ENCODE measurements at regions not wholly inside any gene's neighbourhood (a gene's known extent, or its start where the extent isn't known, plus 50 kb on each side); places are given as distances from the start of the nearest gene placed in this dataset.

- no peaks in the 10 kb centered on the region for H3K79me2 ChIP-seq (ENCODE audit: control insufficient read depth, insufficient read depth, low read length)
- ChIA-PET CTCF (interaction anchor here (2.1 kb wide), 1 partner anchor 42 kb away, joined by 5 read pairs; no protein-coding TSS in a partner anchor), POLR2A (no interaction called here)
- no peak for ATAC-seq (ENCODE audit: low read depth)
- no peak overlapping the region for H3K27ac ChIP-seq (ENCODE audit: low read length in 2 of 2)
- H3K4me3 ChIP-seq (ENCODE audit: control extremely low read depth in 1 of 5, extremely low read depth in 1 of 5, insufficient read depth in 1 of 5, low read depth in 2 of 5, low read length in 4 of 5) = no peak overlapping the region
- Mint-ChIP-seq H3K27ac (no peak overlapping the region), H3K9me3 (ENCODE audit: insufficient read depth) (no peaks in the 10 kb centered on the region), H3K4me1 (no peaks in the 10 kb centered on the region), H3K4me3 (no peak overlapping the region), H3K27me3 (peaks cover 18% of the 10 kb centered on the region)
- peaks cover 0 to 7% (median 0%) of the 10 kb centered on the region in 3 donors for H3K9me3 ChIP-seq (ENCODE audit: control extremely low read depth in 1 of 3, control insufficient read depth in 2 of 3, insufficient read depth in 1 of 3, low read length in 2 of 3)
- H3K27me3 ChIP-seq (replicated peaks in 1 of 4; ENCODE audit: control extremely low read depth in 1 of 4, control insufficient read depth in 3 of 4, insufficient read depth in 4 of 4, low read length in 3 of 4) = peaks cover 0 to 7% (median 0%) of the 10 kb centered on the region in 4 experiments
- no peaks in the 10 kb centered on the region for H3K4me1 ChIP-seq (ENCODE audit: control insufficient read depth in 2 of 2, insufficient read depth in 2 of 2, low read length in 2 of 2)
- WGBS (ENCODE audit: insufficient coverage) = 32% methylated on average over 3 of the region's 7 CpGs
- H3K4me2 ChIP-seq (replicated peaks; ENCODE audit: low read depth, low read length, poor library complexity, severe bottlenecking) = no peak overlapping the region
- no peak overlapping the region for H3K9ac ChIP-seq (ENCODE audit: low read length)
- DNase-seq = no peak
- no peaks in the 10 kb centered on the region for H3K36me3 ChIP-seq (replicated peaks in 1 of 2; ENCODE audit: control extremely low read depth in 1 of 2, control insufficient read depth in 1 of 2, extremely low read depth in 1 of 2, insufficient read depth in 2 of 2, low read length in 1 of 2)
- H2AFZ ChIP-seq (ENCODE audit: insufficient read depth, low read depth, low read length, poor library complexity, severe bottlenecking) = no peak overlapping the region
- TF ChIP-seq CTCF (IDR thresholded peaks at IDR 0.05) (no peak), EZH2 (IDR thresholded peaks at IDR 0.05; ENCODE audit: borderline replicate concordance, insufficient read depth, low read depth, low read length, poor library complexity, severe bottlenecking) (no peak)
- intact Hi-C loops (cut with micrococcal nuclease) = no loop called here
- H4K20me1 ChIP-seq (ENCODE audit: control insufficient read depth, insufficient read depth, low read length, poor library complexity, severe bottlenecking) = no peaks in the 10 kb centered on the region
Observed at GRCh38 chr10:47090903-47091302, 179.7 kb downstream of the PTPN20 start.

GRCh38 chr10:47091421-47091820 is 180.2 kb downstream of the PTPN20 start:
- peaks cover 21% of the 10 kb centered on the region for H3K27me3 Mint-ChIP-seq
- H3K36me3 ChIP-seq (replicated peaks in 1 of 2; ENCODE audit: control extremely low read depth in 1 of 2, control insufficient read depth in 1 of 2, extremely low read depth in 1 of 2, insufficient read depth in 2 of 2, low read length in 1 of 2) = no peaks in the 10 kb centered on the region
- H3K4me2 ChIP-seq (replicated peaks; ENCODE audit: low read depth, low read length, poor library complexity, severe bottlenecking) = no peak overlapping the region
- H4K20me1 ChIP-seq (ENCODE audit: control insufficient read depth, insufficient read depth, low read length, poor library complexity, severe bottlenecking) = no peaks in the 10 kb centered on the region
- no peaks in the 10 kb centered on the region for H3K4me1 Mint-ChIP-seq
- H3K9ac ChIP-seq (ENCODE audit: low read length) = no peak overlapping the region
- no peaks in the 10 kb centered on the region for H3K4me1 ChIP-seq (ENCODE audit: control insufficient read depth in 2 of 2, insufficient read depth in 2 of 2, low read length in 2 of 2)
- ATAC-seq (ENCODE audit: low read depth) (no peak), DNase-seq (no peak)
- ChIA-PET CTCF (interaction anchor here (2.1 kb wide), 1 partner anchor 42 kb away, joined by 5 read pairs; no protein-coding TSS in a partner anchor), POLR2A (no interaction called here)
- TF ChIP-seq CTCF (IDR thresholded peaks at IDR 0.05) (no peak), EZH2 (IDR thresholded peaks at IDR 0.05; ENCODE audit: borderline replicate concordance, insufficient read depth, low read depth, low read length, poor library complexity, severe bottlenecking) (no peak)
- intact Hi-C loops (cut with micrococcal nuclease) = no loop called here
- H3K4me3 Mint-ChIP-seq = no peak overlapping the region
- no peak overlapping the region for H2AFZ ChIP-seq (ENCODE audit: insufficient read depth, low read depth, low read length, poor library complexity, severe bottlenecking)
- H3K9me3 Mint-ChIP-seq (ENCODE audit: insufficient read depth) = no peaks in the 10 kb centered on the region
- no peak overlapping the region for H3K27ac Mint-ChIP-seq
- no peak overlapping the region for H3K27ac ChIP-seq (ENCODE audit: low read length in 2 of 2)
- no peaks in the 10 kb centered on the region for H3K79me2 ChIP-seq (ENCODE audit: control insufficient read depth, insufficient read depth, low read length)
- peaks cover 0 to 7% (median 0%) of the 10 kb centered on the region in 3 donors for H3K9me3 ChIP-seq (ENCODE audit: control extremely low read depth in 1 of 3, control insufficient read depth in 2 of 3, insufficient read depth in 1 of 3, low read length in 2 of 3)
- H3K4me3 ChIP-seq (ENCODE audit: control extremely low read depth in 1 of 5, extremely low read depth in 1 of 5, insufficient read depth in 1 of 5, low read depth in 2 of 5, low read length in 4 of 5) = no peak overlapping the region
- 88% methylated on average over 2 of the region's 2 CpGs for WGBS (ENCODE audit: insufficient coverage)
- peaks cover 0 to 7% (median under 1%) of the 10 kb centered on the region in 4 experiments for H3K27me3 ChIP-seq (replicated peaks in 1 of 4; ENCODE audit: control extremely low read depth in 1 of 4, control insufficient read depth in 3 of 4, insufficient read depth in 4 of 4, low read length in 3 of 4)
